RWPE2 (cell line): ENCODE measurements at regions not wholly inside any gene's neighbourhood (a gene's known extent, or its start where the extent isn't known, plus 50 kb on each side); places are given as distances from the start of the nearest gene placed in this dataset.

ENCODE experiments used
- ATAC-seq: fragments of 200-7000 bp; cut with Tn5 transposase; 3 replicates; pipeline ENCODE4 v1.9.1; 2021; ENCODE audit warnings: low read depth
- DNase-seq: peaks from one replicate; pipeline ENCODE4 v3.0.0-alpha.2; 2020; ENCODE audit warnings: low spot score
- H3K27ac ChIP-seq: fragments of 450-650 bp; 2 replicates; pipeline ENCODE4 v1.5.1; 2017; ENCODE audit warnings: mild to moderate bottlenecking; ENCODE audit not compliant: poor library complexity, severe bottlenecking
- H3K27me3 ChIP-seq: fragments of 250-450 bp; sonication (Bioruptor Pico); 2 replicates; pipeline ENCODE4 v1.5.1; 2021; ENCODE audit warnings: mild to moderate bottlenecking, moderate library complexity; ENCODE audit not compliant: insufficient read depth, poor library complexity, severe bottlenecking
- H3K36me3 ChIP-seq: fragments of 250-450 bp; sonication (Bioruptor Pico); 2 replicates; pipeline ENCODE4 v1.5.1; 2020; ENCODE audit warnings: low read depth, mild to moderate bottlenecking, moderate library complexity
- H3K4me1 ChIP-seq: fragments of 250-450 bp; sonication (Bioruptor Pico); 2 replicates; pipeline ENCODE4 v1.5.1; 2021; ENCODE audit warnings: mild to moderate bottlenecking, moderate library complexity; ENCODE audit not compliant: insufficient read depth, poor library complexity, severe bottlenecking
- H3K4me3 ChIP-seq: fragments of 250-450 bp; sonication (Bioruptor Pico); 2 replicates; pipeline ENCODE4 v1.5.1; 2021; ENCODE audit warnings: mild to moderate bottlenecking, moderate library complexity; ENCODE audit not compliant: severe bottlenecking
- H3K9me3 ChIP-seq: fragments of 250-450 bp; sonication (Bioruptor Pico); 2 replicates; pipeline ENCODE4 v1.5.1; 2021; ENCODE audit warnings: mild to moderate bottlenecking, moderate library complexity; ENCODE audit not compliant: severe bottlenecking
- TF ChIP-seq, protein P1 (sequence below): fragments of 450-650 bp; IDR thresholded peaks from one replicate; pipeline ENCODE4 v1.5.1; 2017; ENCODE audit warnings: mild to moderate bottlenecking, moderate library complexity; ENCODE audit not compliant: poor library complexity, severe bottlenecking

DNA sequence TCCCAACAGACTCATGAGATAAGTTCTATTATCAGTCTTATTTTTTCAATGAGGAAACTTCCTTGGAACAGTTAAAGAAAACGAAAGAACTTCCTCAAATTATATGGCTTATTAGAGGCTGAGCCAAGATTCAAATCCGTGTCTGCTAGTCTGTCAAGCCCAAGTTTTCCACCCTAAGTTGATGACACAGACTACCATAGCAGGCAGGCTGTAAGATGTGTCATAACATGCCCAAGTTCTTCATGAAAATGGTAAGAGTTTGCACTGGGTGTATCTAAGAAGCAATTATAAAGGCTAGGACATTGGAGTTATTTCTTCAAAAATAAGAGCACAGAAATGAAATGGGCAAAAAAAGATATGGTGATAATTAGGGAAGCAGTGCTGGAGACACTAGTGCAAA is 634.5 kb downstream of the BRINP1 start:
- no peak for DNase-seq
- no peaks in the 10 kb centered on the region for H3K4me1 ChIP-seq

DNA sequence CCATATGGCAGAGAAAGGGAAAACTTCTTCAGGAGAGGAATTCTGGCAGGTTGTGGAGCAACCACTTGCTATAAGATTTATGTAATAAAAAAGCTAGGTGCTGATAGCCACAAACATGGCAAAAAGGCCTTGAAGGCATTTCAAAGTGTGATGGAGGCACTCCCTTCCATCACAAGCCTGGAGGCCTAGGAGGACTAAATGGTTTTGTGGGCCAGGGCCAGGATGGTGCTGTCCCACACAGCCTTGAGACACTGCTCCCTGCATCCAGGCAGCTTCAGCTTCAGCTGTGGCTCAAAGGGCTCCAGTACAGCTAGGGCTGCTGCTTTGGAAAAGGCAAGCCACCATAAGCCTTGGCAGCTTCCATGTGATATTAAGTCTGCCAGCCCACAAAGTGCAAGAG is 632.8 kb downstream of the BRINP1 start:
- Histone ChIP-seq H3K27ac (no peak overlapping the region), H3K4me1 (no peaks in the 10 kb centered on the region), H3K4me3 (no peak overlapping the region), H3K36me3 (no peaks in the 10 kb centered on the region), H3K27me3 (no peaks in the 10 kb centered on the region), H3K9me3 (no peaks in the 10 kb centered on the region)
- DNase-seq: no peak
- TF ChIP-seq, protein P1, sequence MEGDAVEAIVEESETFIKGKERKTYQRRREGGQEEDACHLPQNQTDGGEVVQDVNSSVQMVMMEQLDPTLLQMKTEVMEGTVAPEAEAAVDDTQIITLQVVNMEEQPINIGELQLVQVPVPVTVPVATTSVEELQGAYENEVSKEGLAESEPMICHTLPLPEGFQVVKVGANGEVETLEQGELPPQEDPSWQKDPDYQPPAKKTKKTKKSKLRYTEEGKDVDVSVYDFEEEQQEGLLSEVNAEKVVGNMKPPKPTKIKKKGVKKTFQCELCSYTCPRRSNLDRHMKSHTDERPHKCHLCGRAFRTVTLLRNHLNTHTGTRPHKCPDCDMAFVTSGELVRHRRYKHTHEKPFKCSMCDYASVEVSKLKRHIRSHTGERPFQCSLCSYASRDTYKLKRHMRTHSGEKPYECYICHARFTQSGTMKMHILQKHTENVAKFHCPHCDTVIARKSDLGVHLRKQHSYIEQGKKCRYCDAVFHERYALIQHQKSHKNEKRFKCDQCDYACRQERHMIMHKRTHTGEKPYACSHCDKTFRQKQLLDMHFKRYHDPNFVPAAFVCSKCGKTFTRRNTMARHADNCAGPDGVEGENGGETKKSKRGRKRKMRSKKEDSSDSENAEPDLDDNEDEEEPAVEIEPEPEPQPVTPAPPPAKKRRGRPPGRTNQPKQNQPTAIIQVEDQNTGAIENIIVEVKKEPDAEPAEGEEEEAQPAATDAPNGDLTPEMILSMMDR: no peak
- no peak for ATAC-seq

More for the DNA sequence above, 634.5 kb downstream of the BRINP1 start:
- ATAC-seq: no peak
- Histone ChIP-seq H3K27ac (no peak overlapping the region), H3K36me3 (no peaks in the 10 kb centered on the region), H3K27me3 (no peaks in the 10 kb centered on the region), H3K4me3 (no peak overlapping the region), H3K9me3 (no peaks in the 10 kb centered on the region)
- TF ChIP-seq, protein P1: no peak

DNA sequence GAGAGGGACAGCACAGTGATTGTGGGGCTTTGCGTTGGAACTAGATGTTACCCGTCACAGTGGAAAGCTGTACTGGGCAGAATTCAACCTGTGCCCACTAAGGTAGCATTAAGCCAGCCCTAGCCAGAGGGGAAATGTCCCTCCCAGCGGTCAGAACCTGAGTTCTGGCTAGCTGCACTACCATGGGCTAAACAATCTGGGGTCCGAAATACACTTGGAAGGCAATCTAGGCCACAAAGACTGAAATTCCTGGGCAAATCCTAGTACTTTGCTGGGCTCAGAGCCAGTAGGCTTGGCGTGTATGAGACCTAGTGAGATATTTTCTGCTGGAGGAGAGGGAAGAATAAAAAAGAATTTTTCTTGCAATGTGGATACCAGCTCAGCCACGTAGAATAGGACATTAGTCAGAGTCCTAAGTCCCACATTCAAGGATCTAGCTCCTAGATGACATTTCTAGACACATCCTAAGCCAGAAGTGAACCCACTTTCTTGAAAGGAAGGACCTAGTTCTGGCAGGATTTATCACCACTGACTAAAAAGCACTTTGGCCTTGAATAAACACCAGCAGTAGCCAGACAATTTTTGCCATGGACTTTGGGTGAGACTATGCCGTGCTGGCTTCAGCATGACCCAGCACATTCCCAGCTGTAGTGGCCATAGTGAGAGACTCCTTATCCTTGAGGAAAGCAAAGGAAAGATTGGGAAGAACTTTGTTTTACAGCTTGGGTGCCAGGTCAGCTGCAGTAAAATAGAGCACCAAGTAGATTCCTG is 618.0 kb downstream of the BRINP1 start:
- H3K27me3 ChIP-seq: no peaks in the 10 kb centered on the region
- TF ChIP-seq, protein P1: no peak
- no peaks in the 10 kb centered on the region for H3K9me3 ChIP-seq
- DNase-seq (no peak), ATAC-seq (no peak)
- no peaks in the 10 kb centered on the region for H3K4me1 ChIP-seq
- H3K4me3 ChIP-seq: no peak overlapping the region
- H3K36me3 ChIP-seq: no peaks in the 10 kb centered on the region
- no peak overlapping the region for H3K27ac ChIP-seq

DNA sequence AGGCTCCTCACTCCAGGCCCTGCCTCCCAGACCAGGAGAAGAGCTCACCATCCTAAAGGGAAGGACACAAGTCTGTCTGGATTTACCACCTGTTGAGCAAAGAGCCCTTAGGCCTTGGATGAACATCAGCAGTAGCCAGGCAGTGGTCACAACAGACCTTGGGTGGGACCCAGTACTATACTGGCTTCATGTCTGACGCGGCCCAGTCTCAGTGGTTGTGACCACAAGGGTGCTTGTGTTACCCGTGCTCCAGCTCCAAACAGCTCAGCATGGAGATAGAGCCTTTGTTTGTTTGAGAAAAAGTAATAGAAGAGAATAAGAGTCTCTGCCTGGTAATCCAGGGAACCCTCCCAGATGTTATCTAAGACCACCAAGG is 617.4 kb downstream of the BRINP1 start:
- TF ChIP-seq, protein P1: no peak
- DNase-seq: no peak
- H3K27ac ChIP-seq: no peak overlapping the region
- H3K4me3 ChIP-seq: no peak overlapping the region
- no peak for ATAC-seq
- no peaks in the 10 kb centered on the region for H3K27me3 ChIP-seq
- H3K4me1 ChIP-seq: no peaks in the 10 kb centered on the region
- no peaks in the 10 kb centered on the region for H3K36me3 ChIP-seq
- no peaks in the 10 kb centered on the region for H3K9me3 ChIP-seq
